ENCODE measurements at regions not wholly inside any gene's neighbourhood (a gene's known extent, or its start where the extent isn't known, plus 50 kb on each side); places are given as distances from the start of the nearest gene placed in this dataset.
"Not testable (repeated sequence)": the region's sequence is repeated elsewhere in the genome, so short reads cannot be mapped to it uniquely, and the experiment has no call there.

GRCh38 chr6:86619428-86619827 lies 317.9 kb upstream of the HTR1E start:
- no peak overlapping the region for H3K4me3 ChIP-seq
- H3K27ac ChIP-seq = no peak overlapping the region
- no peaks in the 10 kb centered on the region for H3K4me1 ChIP-seq
- H3K9me3 ChIP-seq = peaks cover 0 to 5% of the 10 kb centered on the region in 2 donors
- intact Hi-C loops (cut with DNase I; ENCODE audit: low total_unique reads) = no loop called here
- no peak for DNase-seq
- H3K36me3 ChIP-seq = no peaks in the 10 kb centered on the region
- TF ChIP-seq CTCF (IDR thresholded peaks at IDR 0.05) = no peak
- no peak for TF ChIP-seq POLR2A (IDR thresholded peaks at IDR 0.05)
- no peaks in the 10 kb centered on the region for H3K27me3 ChIP-seq

GRCh38 chr6:86615299-86615698 lies 322.0 kb upstream of the HTR1E start:
- no peaks in the 10 kb centered on the region for H3K9me3 ChIP-seq
- no peaks in the 10 kb centered on the region for H3K27me3 ChIP-seq
- H3K36me3 ChIP-seq = no peaks in the 10 kb centered on the region
- H3K27ac ChIP-seq = no peak overlapping the region
- TF ChIP-seq POLR2A (IDR thresholded peaks at IDR 0.05) (no peak), CTCF (IDR thresholded peaks at IDR 0.05) (no peak)
- no peak overlapping the region for H3K4me3 ChIP-seq
- intact Hi-C loops (cut with DNase I; ENCODE audit: low total_unique reads) = no loop called here
- no peak for DNase-seq
- H3K4me1 ChIP-seq = no peaks in the 10 kb centered on the region

- no peaks in the 10 kb centered on the region for H3K4me1 ChIP-seq
- intact Hi-C loops (cut with DNase I; ENCODE audit: low total_unique reads) = no loop called here
Observed at GRCh38 chr6:86609549-86610388, 327.6 kb upstream of the HTR1E start.

GRCh38 chr6:86603364-86603763 lies 334.0 kb upstream of the HTR1E start:
- H3K36me3 ChIP-seq; H3K27me3 ChIP-seq; H3K27ac ChIP-seq; DNase-seq; H3K4me1 ChIP-seq; H3K4me3 ChIP-seq; intact Hi-C loops (cut with DNase I; ENCODE audit: low total_unique reads); H3K9me3 ChIP-seq: not testable (repeated sequence)

More at GRCh38 chr6:86609549-86610388, 327.6 kb upstream of the HTR1E start:
- H3K27ac ChIP-seq = no peak overlapping the region
- TF ChIP-seq CTCF (IDR thresholded peaks at IDR 0.05) = no peak
- no peak for TF ChIP-seq POLR2A (IDR thresholded peaks at IDR 0.05)
- H3K36me3 ChIP-seq = no peaks in the 10 kb centered on the region
- no peak for DNase-seq
- H3K4me3 ChIP-seq = no peak overlapping the region
- no peaks in the 10 kb centered on the region for H3K27me3 ChIP-seq
- H3K9me3 ChIP-seq = no peaks in the 10 kb centered on the region

- H3K9me3 ChIP-seq; H3K27me3 ChIP-seq; intact Hi-C loops (cut with DNase I; ENCODE audit: low total_unique reads); H3K4me3 ChIP-seq; H3K27ac ChIP-seq; H3K4me1 ChIP-seq; DNase-seq; H3K36me3 ChIP-seq: not testable (repeated sequence)
Observed at GRCh38 chr6:86602093-86602492, 335.2 kb upstream of the HTR1E start.

- H3K27me3 ChIP-seq; H3K4me1 ChIP-seq; H3K4me3 ChIP-seq; intact Hi-C loops (cut with DNase I; ENCODE audit: low total_unique reads); DNase-seq; H3K27ac ChIP-seq; H3K9me3 ChIP-seq; H3K36me3 ChIP-seq: not testable (repeated sequence)
Observed at GRCh38 chr6:86598969-86599368, 338.4 kb upstream of the HTR1E start.

- H3K4me1 ChIP-seq = no peaks in the 10 kb centered on the region
- intact Hi-C loops (cut with DNase I; ENCODE audit: low total_unique reads) = no loop called here
- no peak for DNase-seq
- H3K9me3 ChIP-seq = no peaks in the 10 kb centered on the region
- no peaks in the 10 kb centered on the region for H3K36me3 ChIP-seq
- H3K27me3 ChIP-seq = no peaks in the 10 kb centered on the region
- no peak overlapping the region for H3K4me3 ChIP-seq
- H3K27ac ChIP-seq = no peak overlapping the region
- TF ChIP-seq POLR2A (IDR thresholded peaks at IDR 0.05) (no peak), CTCF (IDR thresholded peaks at IDR 0.05) (no peak)
Observed at GRCh38 chr6:86595641-86596040, 341.7 kb upstream of the HTR1E start.
